IPS-NIHi7 (cell line): ENCODE measurements at regions not wholly inside any gene's neighbourhood (a gene's known extent, or its start where the extent isn't known, plus 50 kb on each side); places are given as distances from the start of the nearest gene placed in this dataset.

Experiments
- DNase-seq: peaks from one replicate; pipeline ENCODE4 v3.0.0; 2012; ENCODE audit warnings: mixed read lengths; ENCODE audit errors: extremely low spot score

DNA sequence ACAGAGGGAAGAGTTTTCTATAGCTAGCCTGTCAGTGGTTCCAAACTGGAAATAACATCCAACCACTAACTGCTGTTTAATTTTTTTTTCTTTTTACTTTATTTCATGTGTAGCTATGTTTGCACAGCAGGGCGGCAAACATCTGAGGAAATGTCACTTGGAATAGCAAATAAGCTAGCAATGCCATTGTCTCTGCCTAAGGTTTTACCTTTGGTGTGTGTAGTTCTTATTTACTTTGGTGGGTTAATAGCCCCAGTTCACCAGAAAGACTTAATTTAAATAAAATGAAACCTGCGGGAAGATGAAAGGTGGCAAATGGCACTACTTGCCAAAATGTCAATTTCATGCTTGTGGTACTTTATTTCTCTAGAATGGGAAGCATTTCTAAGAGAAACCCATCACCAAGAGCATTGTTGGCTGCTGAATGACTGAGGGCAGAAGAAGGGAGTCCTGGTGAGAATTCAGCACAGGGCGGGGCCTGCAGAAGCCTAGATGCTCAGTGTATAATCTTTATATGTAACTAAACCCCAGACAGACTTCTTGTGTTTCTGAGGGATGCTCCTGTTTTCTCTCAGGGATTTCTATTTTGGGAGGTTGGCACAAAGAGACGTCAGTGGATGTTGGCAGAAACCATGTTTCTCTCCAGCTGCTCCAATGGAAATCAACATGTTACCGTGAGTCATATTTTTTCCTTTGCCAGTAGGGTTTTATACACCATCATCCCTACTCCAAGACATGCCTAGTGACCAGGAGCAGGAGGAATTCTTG lies 300.4 kb upstream of the NT5C1B start:
- DNase-seq, result no peak

DNA sequence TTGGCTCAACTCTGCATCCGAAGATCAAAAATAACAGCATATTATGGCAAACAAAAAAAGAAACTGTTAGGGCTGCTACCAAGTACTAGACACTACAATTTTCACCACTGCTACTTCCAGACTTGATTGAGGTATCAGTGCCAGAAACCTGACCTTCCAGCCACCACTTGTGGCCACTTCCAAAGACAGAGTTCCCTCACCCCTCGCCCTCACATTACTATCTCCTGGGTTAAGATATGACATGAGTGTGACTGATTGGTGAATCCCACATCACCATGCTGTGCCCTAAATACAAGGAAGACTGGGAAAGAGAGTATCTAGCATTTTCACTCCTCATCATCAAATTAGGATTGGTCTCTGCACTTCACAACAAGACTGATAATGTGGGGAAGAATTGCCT lies 296.1 kb upstream of the NT5C1B start:
- no peak for DNase-seq

DNA sequence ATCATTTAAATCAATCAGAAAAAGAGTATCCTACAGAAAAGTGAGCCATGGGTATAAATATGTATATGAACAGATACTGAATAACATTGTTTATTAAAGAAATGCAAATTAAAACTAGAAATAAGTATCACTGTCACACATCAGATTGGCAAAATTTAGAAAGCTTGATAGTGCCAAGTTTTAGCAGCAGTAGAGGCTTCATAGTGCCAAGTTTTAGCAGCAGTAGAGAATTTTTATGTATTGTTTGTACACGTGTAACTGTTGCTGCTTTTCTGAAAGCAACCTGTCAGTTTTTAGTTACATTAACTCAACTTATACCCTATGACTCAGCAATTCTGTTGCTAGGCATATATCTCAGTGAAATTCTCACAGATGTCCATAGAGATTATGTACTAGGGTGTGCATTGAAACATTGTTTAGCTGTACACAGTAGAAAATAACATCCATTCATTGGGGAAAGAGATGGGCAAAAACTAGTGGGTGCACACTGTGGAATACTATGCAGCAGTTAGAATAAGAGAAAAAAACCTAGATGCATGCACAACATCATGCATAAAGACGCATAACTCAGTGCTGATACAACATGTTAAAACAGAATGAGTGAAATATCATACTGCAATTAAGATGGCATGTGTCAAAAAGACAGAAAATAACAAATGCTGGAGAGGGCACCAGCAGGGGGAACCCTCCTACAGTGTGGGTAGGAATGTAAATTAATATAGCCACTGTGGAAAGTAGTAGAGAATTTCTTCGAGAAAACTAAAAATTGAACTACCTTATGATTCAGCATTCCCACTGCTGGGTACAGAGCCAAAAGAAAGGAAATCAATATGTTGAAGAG lies 294.5 kb upstream of the NT5C1B start:
- DNase-seq, result no peak

DNA sequence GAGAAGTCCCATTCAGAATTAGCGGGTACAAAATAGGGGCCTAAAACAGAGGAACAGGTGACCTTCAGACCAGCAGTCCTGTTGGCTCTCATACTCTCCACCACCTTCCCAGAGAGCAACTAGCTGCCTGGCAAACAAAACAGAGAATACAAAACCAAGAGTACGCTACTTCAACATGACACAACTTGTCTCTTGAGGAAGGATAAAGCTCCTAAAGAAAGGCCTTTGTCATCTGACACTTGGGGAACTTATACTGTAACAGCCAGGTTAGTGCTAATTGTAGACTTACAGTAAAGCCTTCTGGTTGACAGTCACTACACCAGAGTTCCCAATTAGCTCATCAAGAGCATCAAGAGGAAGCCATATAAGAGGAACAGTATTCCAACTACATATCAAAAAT lies 282.1 kb upstream of the NT5C1B start:
- DNase-seq, result no peak

DNA sequence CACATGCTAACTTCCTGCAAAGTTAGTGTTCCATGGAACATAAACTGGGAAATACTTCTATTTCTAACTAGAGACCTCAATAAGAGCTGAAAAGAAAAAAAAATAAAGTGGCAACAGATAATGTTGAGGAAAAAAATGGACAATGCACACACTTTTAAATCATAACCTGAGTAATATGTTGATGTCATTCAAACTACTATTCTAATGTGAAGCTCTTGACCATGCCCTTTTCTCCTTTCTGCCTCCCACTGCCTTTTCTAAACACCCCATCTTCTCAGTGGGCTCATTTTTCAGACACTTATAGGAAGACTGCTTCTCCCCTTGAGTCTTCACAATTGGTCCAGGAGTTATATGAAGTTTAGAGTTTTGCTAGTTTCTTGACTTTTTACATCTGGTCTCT lies 280.9 kb upstream of the NT5C1B start:
- no peak for DNase-seq

DNA sequence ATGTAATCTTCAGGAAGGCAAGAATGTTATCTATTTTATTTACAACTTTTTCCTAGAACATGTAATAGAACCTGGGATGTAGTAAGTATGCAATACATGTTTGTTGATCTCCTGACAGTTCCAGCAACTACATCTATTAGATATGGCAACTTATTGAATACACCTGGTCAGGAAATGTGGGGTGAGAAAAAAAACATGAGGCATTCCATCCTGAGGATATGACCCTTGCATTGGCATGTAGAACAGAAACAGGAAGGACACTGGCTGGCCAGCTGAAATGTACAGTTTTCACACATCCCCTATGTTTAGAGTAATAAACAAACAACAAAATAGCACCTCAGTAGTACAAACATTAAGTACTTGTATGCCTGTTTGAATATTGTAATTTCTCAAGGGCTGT lies 272.6 kb upstream of the NT5C1B start:
- no peak for DNase-seq

DNA sequence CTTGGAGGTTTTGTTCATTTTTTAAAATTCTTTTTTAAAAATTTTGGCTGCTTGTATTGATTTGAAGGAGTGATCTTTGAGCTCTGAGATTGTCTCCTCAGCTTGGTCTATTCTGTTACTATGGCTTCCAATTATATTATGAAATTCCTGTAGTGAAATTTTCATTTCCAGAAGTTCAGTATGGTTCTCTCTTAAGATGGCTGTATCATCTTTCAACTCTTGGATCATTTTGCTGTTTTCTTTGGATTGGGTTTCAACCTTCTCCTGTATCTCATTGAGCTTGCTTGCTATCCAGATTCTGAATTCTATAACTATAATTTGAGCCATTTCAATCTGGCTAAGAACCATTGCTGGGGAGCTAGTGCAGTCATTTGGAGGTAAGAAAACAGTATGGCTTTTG lies 270.8 kb upstream of the NT5C1B start:
- DNase-seq, result no peak

DNA sequence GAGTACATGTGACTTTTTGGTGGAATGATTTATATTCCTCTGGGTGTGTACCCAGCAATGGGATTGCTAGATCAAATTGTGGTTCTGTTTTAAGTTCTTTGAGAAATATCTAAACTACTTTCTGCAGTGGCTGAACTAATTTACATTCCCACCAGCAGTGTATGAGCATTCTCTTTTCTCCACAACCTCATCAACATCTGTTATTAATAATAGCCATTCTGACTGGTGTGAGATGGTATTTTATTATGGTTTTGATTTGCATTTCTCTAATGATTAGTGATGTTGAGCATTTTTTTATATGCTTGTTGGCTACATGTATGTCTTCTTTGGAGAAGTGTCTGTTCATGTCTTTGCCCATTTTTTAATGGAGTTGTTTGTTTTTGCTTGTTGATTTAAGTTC lies 267.4 kb upstream of the NT5C1B start:
- no peak for DNase-seq

DNA sequence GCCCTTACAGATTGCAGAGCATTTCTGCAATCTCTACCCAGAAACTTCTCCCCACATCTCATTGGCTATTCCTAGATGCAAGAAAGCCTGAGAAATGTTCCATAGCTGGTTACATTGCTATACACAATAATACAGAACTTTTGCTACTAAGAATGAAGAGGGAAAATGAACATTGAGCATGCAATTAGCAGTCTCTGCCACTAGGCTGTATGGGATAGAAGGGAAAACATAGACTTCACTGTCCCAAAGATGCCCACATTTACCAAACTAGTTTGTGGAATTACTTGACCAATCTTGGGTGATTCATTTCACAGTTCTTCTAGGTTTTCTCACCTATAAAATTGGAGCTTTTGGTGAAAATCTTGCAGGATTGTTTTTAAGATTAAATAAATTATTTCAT lies 265.7 kb upstream of the NT5C1B start:
- no peak for DNase-seq

DNA sequence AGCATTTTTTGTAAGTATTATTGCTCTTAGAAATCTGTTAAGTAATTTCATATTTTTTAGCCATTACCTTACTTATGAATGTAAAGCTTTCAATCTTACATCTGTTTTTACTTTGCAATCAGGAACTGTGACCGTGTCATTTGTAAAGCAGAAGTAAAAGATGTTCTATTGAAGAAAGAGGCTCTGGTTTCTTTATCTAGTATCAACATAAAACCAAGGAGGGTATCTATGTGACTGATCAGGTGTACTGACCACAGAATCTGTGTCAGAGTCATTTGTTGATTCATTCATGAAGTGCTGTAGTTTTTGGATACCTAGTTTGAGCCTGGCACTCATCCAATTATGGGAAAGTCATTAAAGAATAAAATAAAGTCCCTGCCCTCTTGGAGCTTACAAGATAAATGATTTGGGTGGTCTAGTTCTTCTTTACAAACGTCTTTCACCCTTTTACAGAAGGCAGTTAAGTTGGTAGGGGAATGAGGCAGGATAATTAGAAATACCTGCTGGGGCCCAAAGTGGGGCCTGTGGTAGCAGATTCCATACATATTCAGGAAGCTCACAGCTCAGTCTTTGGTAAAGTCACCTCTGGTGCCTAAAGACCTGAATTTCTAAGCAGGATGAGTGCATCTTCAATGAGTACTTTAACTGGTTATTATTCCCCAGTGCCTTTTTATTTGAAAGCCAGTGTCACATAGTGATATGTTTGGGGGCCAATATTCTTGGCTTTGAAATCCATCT lies 260.6 kb upstream of the NT5C1B start:
- no peak for DNase-seq

DNA sequence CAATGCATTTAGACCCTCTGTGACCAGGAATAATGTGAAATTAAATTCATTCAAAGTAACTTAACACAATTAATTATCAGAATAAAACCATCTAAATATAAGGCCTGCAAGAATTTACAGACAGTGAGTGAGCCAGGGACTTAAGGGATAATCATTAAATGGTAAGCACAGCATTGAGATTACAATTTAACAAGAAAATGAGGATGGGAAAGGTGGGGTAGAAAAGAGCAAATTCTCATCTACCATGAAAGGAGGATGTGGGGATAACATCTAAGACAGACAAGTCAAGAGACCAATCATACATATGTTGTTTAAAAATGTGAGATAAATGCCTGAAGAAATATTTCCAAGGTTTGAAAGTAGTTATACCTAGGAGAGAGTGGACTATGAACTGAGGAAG lies 259.3 kb upstream of the NT5C1B start:
- no peak for DNase-seq

DNA sequence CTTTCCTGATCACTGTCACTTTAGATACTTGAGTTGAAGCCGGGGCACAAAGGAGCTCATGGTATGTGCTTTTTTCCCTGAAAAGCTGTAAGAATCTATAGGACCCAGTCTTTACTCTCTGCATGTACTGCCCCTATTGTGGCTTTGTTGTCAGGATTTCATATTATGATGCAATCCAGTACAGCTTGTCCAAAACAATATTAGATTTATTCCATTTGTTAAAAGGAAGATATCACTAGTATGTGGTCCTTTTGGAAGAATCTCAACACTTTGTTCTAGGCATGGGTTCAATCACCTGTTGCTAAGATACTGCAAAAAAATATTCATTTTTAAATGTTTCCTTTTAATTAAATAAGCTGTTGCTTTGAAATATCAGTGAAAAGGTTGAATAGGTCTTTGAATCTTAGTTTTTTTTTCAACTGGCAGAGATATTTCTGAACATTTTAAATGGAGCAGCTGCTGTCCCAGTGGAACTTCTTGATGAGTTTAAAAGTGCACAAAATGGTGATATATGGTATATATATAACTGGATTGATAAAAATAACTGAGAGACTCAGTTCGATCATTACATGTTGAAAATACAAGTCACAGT lies 256.6 kb upstream of the NT5C1B start:
- no peak for DNase-seq

DNA sequence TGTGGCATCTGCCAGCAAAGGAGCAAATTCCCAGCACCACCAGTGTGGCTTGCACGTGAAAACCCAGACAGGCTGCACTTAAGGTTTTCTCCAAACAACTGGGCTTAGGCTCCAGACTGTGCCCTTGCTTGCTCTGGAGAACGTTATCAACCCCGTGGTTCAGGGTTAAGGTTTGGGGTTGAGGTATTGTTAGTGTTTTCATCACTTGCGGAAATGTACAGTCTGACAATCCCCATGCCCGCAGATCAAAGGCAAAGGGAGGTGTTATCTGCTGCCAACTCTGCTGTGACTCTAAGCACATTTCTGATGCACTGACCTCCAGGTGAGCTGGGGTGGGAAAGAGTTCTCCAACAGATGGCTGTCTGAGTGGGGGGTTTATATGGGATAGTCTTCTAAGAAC lies 253.5 kb upstream of the NT5C1B start:
- DNase-seq, result no peak

DNA sequence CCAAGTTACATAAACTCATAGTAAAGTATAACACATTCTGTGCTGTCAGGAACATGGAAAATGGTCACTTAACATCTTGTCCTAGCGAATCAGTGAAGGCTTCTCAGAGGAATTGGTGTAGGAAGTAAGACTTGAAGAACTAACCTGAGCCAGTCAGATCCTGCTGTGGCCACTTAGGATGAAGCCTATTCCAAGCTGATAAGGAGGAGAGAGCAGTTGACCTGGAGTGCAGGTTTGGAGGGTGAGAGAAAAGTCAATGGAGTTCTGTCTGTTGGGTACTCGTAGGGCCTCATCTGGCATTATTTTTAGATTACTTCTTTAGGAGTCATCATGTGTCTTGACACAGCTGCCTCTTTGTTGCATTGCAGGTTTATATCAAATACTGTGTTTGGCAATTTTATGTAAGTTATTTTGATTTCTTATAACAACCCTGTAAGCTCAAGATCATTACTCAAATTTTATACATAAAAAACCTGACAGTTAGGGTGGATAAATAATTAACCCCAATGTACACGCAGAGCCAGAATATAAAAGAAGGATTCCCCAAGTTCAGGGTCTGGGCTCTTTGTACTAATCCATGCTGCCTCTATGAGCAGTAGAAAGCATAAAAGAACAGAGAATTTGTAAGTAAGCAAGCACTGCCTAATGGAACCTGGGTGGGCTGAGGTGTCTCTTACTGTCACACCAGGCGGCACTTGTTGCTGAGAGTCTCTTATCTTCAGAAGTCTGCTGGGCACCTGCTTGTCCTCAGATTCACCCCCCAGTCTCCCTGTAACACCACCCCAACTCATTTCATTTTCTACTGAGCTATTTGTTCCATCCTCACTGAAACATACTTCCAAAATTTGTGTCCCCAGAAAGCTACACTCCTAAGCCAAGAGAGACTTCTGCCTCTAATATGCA lies 252.1 kb upstream of the NT5C1B start:
- no peak for DNase-seq

DNA sequence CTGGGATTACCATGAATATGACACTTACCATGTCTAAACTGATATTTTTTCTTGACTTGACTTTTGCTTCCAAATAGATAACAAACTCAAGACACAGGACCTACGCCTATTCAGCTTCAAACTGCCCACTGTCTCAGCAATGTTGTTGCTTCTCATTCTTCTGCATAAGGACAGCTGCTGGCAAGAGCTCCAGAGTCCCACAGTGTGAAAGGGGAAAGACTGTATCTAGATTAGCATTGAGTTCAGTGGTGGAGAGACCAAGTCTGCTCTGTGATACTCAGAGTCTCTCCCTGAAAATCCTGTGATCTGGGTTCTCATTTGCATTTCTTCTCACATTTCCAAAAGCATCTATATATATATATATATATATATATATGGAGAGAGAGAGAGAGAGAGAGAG lies 247.9 kb upstream of the NT5C1B start:
- no peak for DNase-seq

DNA sequence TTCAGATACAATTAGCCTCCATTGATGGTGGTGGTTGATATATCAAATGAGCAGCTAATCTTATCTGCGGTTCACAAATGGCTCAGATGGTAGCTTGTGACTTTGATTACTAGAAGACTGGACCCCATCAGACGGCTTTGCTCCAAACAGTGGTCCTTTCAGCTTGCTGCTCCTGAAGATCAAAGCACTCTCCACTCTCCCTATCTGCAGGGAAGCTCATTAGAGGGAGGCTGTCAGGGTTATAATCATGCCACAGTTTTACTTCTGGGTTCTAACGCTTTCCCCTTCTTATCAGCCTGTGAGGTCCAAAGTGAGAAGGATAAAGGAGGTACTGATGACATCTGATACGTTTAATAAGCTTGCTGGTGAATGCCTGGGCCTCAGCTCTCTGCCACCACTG lies 247.1 kb upstream of the NT5C1B start:
- DNase-seq, result no peak

DNA sequence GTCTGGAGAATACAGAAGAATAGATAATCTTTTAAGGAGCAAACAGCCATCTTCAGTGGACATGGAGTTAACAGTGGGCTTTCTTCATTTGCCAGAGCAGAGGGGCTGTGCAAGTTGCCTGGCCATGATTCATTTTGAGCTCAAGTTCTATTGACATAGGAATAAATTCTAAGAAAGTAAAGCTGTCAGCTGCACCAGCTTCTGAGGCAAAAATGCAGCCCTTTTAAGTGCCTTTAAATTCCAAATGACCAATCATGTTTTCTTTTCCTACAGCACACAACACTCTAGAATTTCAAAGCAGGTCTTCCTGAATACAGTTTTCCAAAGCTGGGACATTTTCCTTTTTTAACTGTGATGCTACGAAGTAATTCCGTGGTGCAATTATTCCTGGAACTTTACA lies 246.4 kb upstream of the NT5C1B start:
- DNase-seq, result no peak

DNA sequence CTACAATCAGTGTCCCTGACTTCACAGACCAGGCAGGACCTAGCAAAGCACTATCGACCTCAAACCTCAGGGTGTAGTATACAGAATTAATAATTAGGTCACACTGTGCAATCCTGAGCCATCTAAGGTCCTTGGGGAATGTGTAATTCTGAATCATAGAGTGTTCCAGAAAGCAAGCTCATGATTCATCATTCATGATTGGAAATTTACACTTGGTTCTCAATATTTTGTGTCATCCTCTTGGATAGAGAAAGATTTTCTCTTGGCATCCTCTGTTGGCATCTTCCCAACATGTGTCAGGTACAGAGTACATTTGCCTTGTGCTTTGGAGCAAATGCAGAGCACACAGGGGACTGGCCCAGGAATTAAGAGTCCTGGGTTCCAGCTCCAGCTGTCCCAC lies 245.0 kb upstream of the NT5C1B start:
- DNase-seq, result no peak

DNA sequence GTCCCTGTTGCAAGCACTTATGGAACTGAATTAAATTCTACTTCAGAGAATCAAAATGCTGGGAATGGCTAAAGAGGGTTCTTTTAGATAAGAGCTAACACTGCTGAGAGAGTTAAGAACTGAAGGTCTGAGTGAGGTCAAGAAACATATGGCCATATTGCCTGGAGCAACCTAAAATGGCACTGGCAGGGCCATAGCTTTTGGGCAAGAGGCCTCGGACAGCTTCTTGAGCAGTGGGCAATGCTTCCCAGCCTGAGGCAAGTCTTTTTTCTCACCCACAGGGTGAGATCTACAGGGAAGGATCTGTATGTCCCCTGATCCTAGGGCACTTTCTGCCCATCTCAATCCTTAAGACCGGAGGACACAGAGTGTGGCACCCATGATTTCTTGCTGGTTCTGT lies 244.6 kb upstream of the NT5C1B start:
- no peak for DNase-seq

DNA sequence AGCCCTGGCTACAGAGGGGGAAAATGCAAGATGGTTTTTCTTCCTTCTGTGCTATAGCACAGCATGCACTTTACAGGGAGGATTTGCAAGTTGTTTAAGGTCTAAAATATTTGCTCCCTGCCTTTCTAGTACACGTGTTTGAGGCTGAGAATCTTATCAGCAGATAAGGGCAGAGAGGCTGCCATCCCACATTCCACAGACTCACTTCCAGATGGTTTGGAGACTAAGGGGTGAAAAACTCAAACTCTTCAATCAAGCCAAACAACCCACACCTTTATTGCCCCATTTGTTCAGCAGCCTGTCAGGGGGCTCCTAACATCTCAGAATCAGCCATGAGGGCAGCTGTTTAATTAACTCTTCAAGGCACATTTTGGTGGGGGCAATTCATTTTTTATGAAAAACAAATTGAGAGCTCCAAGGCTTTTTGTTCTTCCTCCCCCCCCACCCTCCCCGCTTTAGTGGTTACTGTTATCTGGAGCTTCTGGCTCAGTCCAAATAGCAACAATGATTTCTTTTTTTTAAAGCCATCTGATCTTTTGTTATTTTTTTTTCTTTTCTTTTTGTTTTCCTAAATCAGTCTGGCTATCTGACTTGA lies 242.6 kb upstream of the NT5C1B start:
- DNase-seq, result no peak

DNA sequence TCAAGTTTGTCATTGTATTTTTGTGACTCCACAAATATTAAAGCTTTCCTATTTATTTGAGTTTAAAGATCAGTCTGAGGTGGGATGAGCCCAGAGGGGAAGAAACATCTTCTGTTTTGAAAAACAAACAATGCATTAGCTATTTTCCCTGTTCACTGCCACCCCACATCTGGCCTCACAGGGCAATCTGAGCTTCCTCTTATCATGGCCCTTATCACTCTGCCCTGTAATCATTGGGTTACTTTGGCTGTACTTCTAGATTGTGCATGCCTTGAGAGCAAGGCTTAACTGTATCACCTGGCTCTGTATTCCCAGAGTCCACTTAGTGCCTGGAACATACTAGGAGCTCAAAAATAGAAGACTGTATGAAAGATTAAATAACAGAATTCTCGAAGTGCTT lies 241.6 kb upstream of the NT5C1B start:
- DNase-seq, result no peak
